H9 (cell line): ENCODE measurements at regions not wholly inside any gene's neighbourhood (a gene's known extent, or its start where the extent isn't known, plus 50 kb on each side); places are given as distances from the start of the nearest gene placed in this dataset.

Experiments
- DNase-seq: peaks from one replicate; pipeline ENCODE4 v3.0.0-alpha.2; 2017
- H2AFZ ChIP-seq: one replicate; pipeline ENCODE4 v1.6.1; 2013; ENCODE audit warnings: mild to moderate bottlenecking, low read length, control low read depth, moderate library complexity
- H2AK5ac ChIP-seq: 2 replicates; pipeline ENCODE4 v1.6.1; 2013; ENCODE audit warnings: low read length, control low read depth, mixed read lengths; ENCODE audit not compliant: insufficient read length
- H2BK120ac ChIP-seq: one replicate; pipeline ENCODE4 v1.6.1; 2013; ENCODE audit warnings: low read depth, mild to moderate bottlenecking, low read length, control low read depth, inconsistent platforms; ENCODE audit not compliant: poor library complexity, severe bottlenecking
- H2BK12ac ChIP-seq: 2 replicates; pipeline ENCODE4 v1.6.1; 2013; ENCODE audit warnings: low read length, control low read depth, mixed read lengths, low read depth; ENCODE audit not compliant: insufficient read length
- H2BK15ac ChIP-seq: 2 replicates; pipeline ENCODE4 v1.6.1; 2013; ENCODE audit warnings: low read depth, low read length, control low read depth
- H2BK20ac ChIP-seq: one replicate; pipeline ENCODE4 v1.6.1; 2013; ENCODE audit warnings: low read depth, mild to moderate bottlenecking, low read length, control low read depth, inconsistent platforms; ENCODE audit not compliant: poor library complexity, severe bottlenecking
- H2BK5ac ChIP-seq: 2 replicates; pipeline ENCODE4 v1.6.1; 2013; ENCODE audit warnings: low read length, control low read depth, mixed read lengths; ENCODE audit not compliant: insufficient read length
- H3K14ac ChIP-seq: 2 replicates; pipeline ENCODE4 v1.6.1; 2013; ENCODE audit warnings: low read length, control low read depth; ENCODE audit not compliant: insufficient read depth
- H3K18ac ChIP-seq: 2 replicates; pipeline ENCODE4 v1.6.1; 2013; ENCODE audit warnings: low read depth, mild to moderate bottlenecking, mixed read lengths, low read length, control low read depth; ENCODE audit not compliant: insufficient read length
- H3K23ac ChIP-seq: 2 replicates; pipeline ENCODE4 v1.6.1; 2013; ENCODE audit warnings: low read length, control low read depth, mixed read lengths, low read depth; ENCODE audit not compliant: insufficient read length
- H3K23me2 ChIP-seq: 2 replicates; pipeline ENCODE4 v1.6.1; 2013; ENCODE audit warnings: low read depth, mild to moderate bottlenecking, mixed read lengths, low read length, control low read depth; ENCODE audit not compliant: insufficient read length, poor library complexity, severe bottlenecking
- H3K27ac ChIP-seq: 2 replicates; pipeline ENCODE4 v1.5.1; 2013; ENCODE audit warnings: low read length, control low read depth, mixed read lengths, low read depth; ENCODE audit not compliant: insufficient read length
- H3K27me3 ChIP-seq: 2 replicates; pipeline ENCODE4 v1.6.1; 2013; ENCODE audit warnings: low read length, control low read depth, inconsistent platforms; ENCODE audit not compliant: insufficient read depth
- H3K4ac ChIP-seq: 2 replicates; pipeline ENCODE4 v1.6.1; 2013; ENCODE audit warnings: low read depth, mild to moderate bottlenecking, control low read depth, inconsistent platforms, low read length, moderate library complexity
- H3K4me1 ChIP-seq: 2 replicates; pipeline ENCODE4 v1.6.1; 2013; ENCODE audit warnings: low read length, control low read depth, inconsistent platforms; ENCODE audit not compliant: insufficient read depth
- H3K4me2 ChIP-seq: 2 replicates; pipeline ENCODE4 v1.6.1; 2013; ENCODE audit warnings: low read length, control low read depth, mixed read lengths; ENCODE audit not compliant: insufficient read length, insufficient read depth
- H3K56ac ChIP-seq: 2 replicates; pipeline ENCODE4 v1.6.1; 2013; ENCODE audit warnings: low read depth, mild to moderate bottlenecking, mixed read lengths, low read length, control low read depth; ENCODE audit not compliant: insufficient read length
- H3K79me1 ChIP-seq: 2 replicates; pipeline ENCODE4 v1.6.1; 2013; ENCODE audit warnings: low read depth, mild to moderate bottlenecking, moderate library complexity, low read length, control low read depth, inconsistent platforms; ENCODE audit not compliant: insufficient read depth, poor library complexity, severe bottlenecking
- H3K79me2 ChIP-seq: 2 replicates; pipeline ENCODE4 v1.6.1; 2013; ENCODE audit warnings: low read length, control low read depth, inconsistent platforms; ENCODE audit not compliant: insufficient read depth
- H3K9ac ChIP-seq: 2 replicates; pipeline ENCODE4 v1.6.1; 2013; ENCODE audit warnings: low read length, control low read depth, mixed read lengths; ENCODE audit not compliant: insufficient read length; ENCODE audit errors: extremely low read depth
- H3K9me3 ChIP-seq: one replicate; pipeline ENCODE4 v1.6.1; 2013; ENCODE audit warnings: low read depth, low read length, inconsistent platforms; ENCODE audit not compliant: control insufficient read depth
- H3T11ph ChIP-seq: one replicate; pipeline ENCODE4 v1.6.1; 2013; ENCODE audit warnings: mild to moderate bottlenecking, low read length, control low read depth, inconsistent platforms
- H4K20me1 ChIP-seq: one replicate; pipeline ENCODE4 v1.6.1; 2013; ENCODE audit not compliant: control insufficient read depth, insufficient read length, insufficient read depth
- H4K5ac ChIP-seq: 2 replicates; pipeline ENCODE4 v1.6.1; 2013; ENCODE audit warnings: low read depth, mild to moderate bottlenecking, mixed read lengths, low read length, control low read depth; ENCODE audit not compliant: insufficient read length
- H4K8ac ChIP-seq: replicated peaks from 2 replicates; pipeline ENCODE4 v1.6.1; 2013; ENCODE audit warnings: low read length, control low read depth, mixed read lengths, low read depth; ENCODE audit not compliant: insufficient read length
- H4K91ac ChIP-seq: 2 replicates; pipeline ENCODE4 v1.6.1; 2013; ENCODE audit warnings: low read depth, mild to moderate bottlenecking, moderate library complexity, mixed read lengths, low read length, control low read depth; ENCODE audit not compliant: insufficient read length
- H3K27ac Mint-ChIP-seq, 3 experiments: 2 replicates in 2 of 3; 3 replicates in 1 of 3; pipeline ENCODE4 v1.8.0; 2020 to 2021; ENCODE audit warnings: mixed read lengths in 3 of 3, mild to moderate bottlenecking in 1 of 3, moderate library complexity in 1 of 3
- H3K27me3 Mint-ChIP-seq: 2 replicates; pipeline ENCODE4 v1.8.0; 2021; ENCODE audit warnings: low read depth, mild to moderate bottlenecking, moderate library complexity, mixed read lengths
- H3K36me3 Mint-ChIP-seq, 3 experiments: 2 replicates in 2 of 3; 3 replicates in 1 of 3; pipeline ENCODE4 v1.8.0; 2020 to 2021; ENCODE audit warnings: low read depth in 3 of 3, mixed read lengths in 3 of 3; ENCODE audit not compliant: insufficient read depth in 1 of 3
- H3K4me1 Mint-ChIP-seq, 2 experiments: 2 replicates each; pipeline ENCODE4 v1.8.0; 2020; ENCODE audit warnings: mixed read lengths in 2 of 2
- H3K4me3 Mint-ChIP-seq, 2 experiments: 2 replicates in 1 of 2; 3 replicates in 1 of 2; pipeline ENCODE4 v1.8.0; 2020 to 2021; ENCODE audit warnings: mild to moderate bottlenecking in 2 of 2, mixed read lengths in 2 of 2, moderate library complexity in 1 of 2
- H3K9me3 Mint-ChIP-seq, 2 experiments: 2 replicates in 1 of 2; 3 replicates in 1 of 2; pipeline ENCODE4 v1.8.0; 2020; ENCODE audit warnings: mild to moderate bottlenecking in 2 of 2, mixed read lengths in 2 of 2, moderate library complexity in 1 of 2
- WGBS: extraction: QIAGEN DNeasy Blood & Tissue Kit; methylation state at CpG from one replicate; pipeline ENCODE4 v1.1.7; 2013; ENCODE audit warnings: missing lambda C conversion rate, low lambda C conversion rate, mixed read lengths; ENCODE audit not compliant: insufficient read length; ENCODE audit errors: extremely low coverage; 5-methylcytosine and 5-hydroxymethylcytosine counted together
- TF ChIP-seq, protein P1 (sequence below): fragments of 200-600 bp; sonication (generic); conservative IDR thresholded peaks from 3 replicates; pipeline ENCODE4 v1.8.0; 2021; ENCODE audit warnings: antibody characterized with exemption, mild to moderate bottlenecking

DNA sequence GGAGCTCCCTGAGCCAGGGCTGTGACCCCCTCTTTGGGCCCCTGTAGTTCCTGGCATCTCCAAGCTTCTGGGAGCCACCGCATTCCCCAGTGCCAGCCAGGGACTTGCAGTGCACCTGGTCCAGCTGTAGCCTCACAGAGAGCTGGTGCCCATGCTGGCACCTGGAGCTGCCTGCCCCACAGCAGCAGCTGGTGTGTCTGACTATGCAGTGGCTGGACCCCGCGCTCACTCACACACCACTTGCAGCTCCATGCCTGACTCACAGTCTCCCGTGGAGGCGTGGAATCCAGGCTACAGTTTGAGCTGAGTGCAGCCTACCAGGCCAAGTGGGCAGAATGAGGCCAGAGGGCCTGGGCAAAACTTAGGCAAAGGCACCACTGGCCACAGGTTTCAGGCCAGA, 102.2 kb upstream of the NAMPT start:
- H2BK120ac ChIP-seq = no peak overlapping the region
- H3K9me3 ChIP-seq = no peaks in the 10 kb centered on the region
- H3K18ac ChIP-seq = no peak overlapping the region
- no peak overlapping the region for H2BK5ac ChIP-seq
- no peak overlapping the region for H4K91ac ChIP-seq
- H3K4me2 ChIP-seq = no peak overlapping the region
- no peak overlapping the region for H3K9ac ChIP-seq
- WGBS = no CpG with 5 or more reads among the region's 5 CpGs
- TF ChIP-seq, protein P1, sequence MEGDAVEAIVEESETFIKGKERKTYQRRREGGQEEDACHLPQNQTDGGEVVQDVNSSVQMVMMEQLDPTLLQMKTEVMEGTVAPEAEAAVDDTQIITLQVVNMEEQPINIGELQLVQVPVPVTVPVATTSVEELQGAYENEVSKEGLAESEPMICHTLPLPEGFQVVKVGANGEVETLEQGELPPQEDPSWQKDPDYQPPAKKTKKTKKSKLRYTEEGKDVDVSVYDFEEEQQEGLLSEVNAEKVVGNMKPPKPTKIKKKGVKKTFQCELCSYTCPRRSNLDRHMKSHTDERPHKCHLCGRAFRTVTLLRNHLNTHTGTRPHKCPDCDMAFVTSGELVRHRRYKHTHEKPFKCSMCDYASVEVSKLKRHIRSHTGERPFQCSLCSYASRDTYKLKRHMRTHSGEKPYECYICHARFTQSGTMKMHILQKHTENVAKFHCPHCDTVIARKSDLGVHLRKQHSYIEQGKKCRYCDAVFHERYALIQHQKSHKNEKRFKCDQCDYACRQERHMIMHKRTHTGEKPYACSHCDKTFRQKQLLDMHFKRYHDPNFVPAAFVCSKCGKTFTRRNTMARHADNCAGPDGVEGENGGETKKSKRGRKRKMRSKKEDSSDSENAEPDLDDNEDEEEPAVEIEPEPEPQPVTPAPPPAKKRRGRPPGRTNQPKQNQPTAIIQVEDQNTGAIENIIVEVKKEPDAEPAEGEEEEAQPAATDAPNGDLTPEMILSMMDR = no peak
- Mint-ChIP-seq H3K4me3 (no peak overlapping the region), H3K27me3 (no peaks in the 10 kb centered on the region), H3K27ac (no peak overlapping the region), H3K9me3 (0 out of 5 replicates have a peak, but pooled peaks cover 0 to 2% of the 10 kb centered on the region in 2 experiments), H3K36me3 (no peaks in the 10 kb centered on the region), H3K4me1 (no peaks in the 10 kb centered on the region)
- no peak overlapping the region for H2AFZ ChIP-seq
- no peak overlapping the region for H2BK12ac ChIP-seq
- no peak overlapping the region for H2BK15ac ChIP-seq
- no peak overlapping the region for H2BK20ac ChIP-seq
- no peak overlapping the region for H3K27ac ChIP-seq
- no peaks in the 10 kb centered on the region for H3K27me3 ChIP-seq
- H4K20me1 ChIP-seq = no peaks in the 10 kb centered on the region
- no peak overlapping the region for H3K4ac ChIP-seq
- no peak overlapping the region for H3K23ac ChIP-seq
- H3K56ac ChIP-seq = no peak overlapping the region
- no peaks in the 10 kb centered on the region for H3K79me1 ChIP-seq
- H3K23me2 ChIP-seq = no peaks in the 10 kb centered on the region
- no peaks in the 10 kb centered on the region for H3K4me1 ChIP-seq
- no peak overlapping the region for H2AK5ac ChIP-seq
- no peak overlapping the region for H4K8ac ChIP-seq
- DNase-seq = no peak
- H4K5ac ChIP-seq = no peak overlapping the region
- no peak overlapping the region for H3T11ph ChIP-seq
- H3K14ac ChIP-seq = no peak overlapping the region
- no peaks in the 10 kb centered on the region for H3K79me2 ChIP-seq
